Natural killer cell (primary cell): ENCODE measurements at regions not wholly inside any gene's neighbourhood (a gene's known extent, or its start where the extent isn't known, plus 50 kb on each side); places are given as distances from the start of the nearest gene placed in this dataset.

Source experiments
- ATAC-seq, 3 donors: fragments of 150-1000 bp in 2 of 3; fragments of 200-7000 bp in 1 of 3; cut with Tn5 transposase; 1 replicate in 1 of 3; 2 replicates in 2 of 3; pipeline ENCODE4 v1.10.0; 2021; ENCODE audit warnings: mild to moderate bottlenecking in 2 of 3, moderate library complexity in 2 of 3
- DNase-seq, 2 donors: peaks; one replicate each; pipeline versions ENCODE4 v3.0.0 to v3.0.0-alpha.2; 2013 to 2021; ENCODE audit warnings: mixed read lengths in 1 of 2
- H3K27ac ChIP-seq: one replicate; pipeline ENCODE4 v1.5.1; 2013; ENCODE audit warnings: mild to moderate bottlenecking, low read length
- H3K27me3 ChIP-seq: one replicate; pipeline ENCODE4 v1.6.1; 2013; ENCODE audit warnings: low read length; ENCODE audit not compliant: control insufficient read depth, insufficient read depth
- H3K36me3 ChIP-seq: one replicate; pipeline ENCODE4 v1.6.1; 2013; ENCODE audit warnings: low read length; ENCODE audit not compliant: control insufficient read depth, insufficient read depth
- H3K4me1 ChIP-seq: one replicate; pipeline ENCODE4 v1.6.1; 2013; ENCODE audit warnings: low read length; ENCODE audit not compliant: control insufficient read depth, insufficient read depth
- H3K4me3 ChIP-seq: one replicate; pipeline ENCODE4 v1.5.1; 2013; ENCODE audit warnings: low read length
- H3K9me3 ChIP-seq: one replicate; pipeline ENCODE4 v1.6.1; 2013; ENCODE audit warnings: low read length; ENCODE audit not compliant: control insufficient read depth, insufficient read depth
- H3K27ac Mint-ChIP-seq, 2 donors: one replicate each; pipeline ENCODE4 v1.8.0; 2022; ENCODE audit warnings: mild to moderate bottlenecking in 2 of 2, mixed read lengths in 2 of 2, moderate library complexity in 1 of 2
- H3K27me3 Mint-ChIP-seq, 2 donors: one replicate each; pipeline ENCODE4 v1.8.0; 2022; ENCODE audit warnings: low read depth in 2 of 2, mixed read lengths in 2 of 2
- H3K36me3 Mint-ChIP-seq: one replicate; pipeline ENCODE4 v1.8.0; 2022; ENCODE audit warnings: mixed read lengths
- H3K4me1 Mint-ChIP-seq, 2 donors: one replicate each; pipeline ENCODE4 v1.8.0; 2022; ENCODE audit warnings: mixed read lengths in 2 of 2
- H3K4me3 Mint-ChIP-seq: one replicate; pipeline ENCODE4 v1.8.0; 2022; ENCODE audit warnings: mild to moderate bottlenecking, moderate library complexity, mixed read lengths
- H3K9me3 Mint-ChIP-seq, 2 donors: one replicate each; pipeline ENCODE4 v1.8.0; 2022; ENCODE audit warnings: mixed read lengths in 2 of 2
- CTCF ChIP-seq: fragments of 200-600 bp; IDR thresholded peaks from one replicate; pipeline ENCODE4 v1.8.0; 2022; ENCODE audit warnings: antibody characterized with exemption
- WGBS: methylation state at CpG from one replicate; pipeline ENCODE4 v1.1.7; 2013; ENCODE audit warnings: missing lambda C conversion rate; ENCODE audit not compliant: insufficient coverage; 5-methylcytosine and 5-hydroxymethylcytosine counted together
- intact Hi-C: fragments of 100-400 bp; cut with micrococcal nuclease; formaldehyde crosslinking; loops from one replicate; pipeline ENCODE4 v1.14.2; 2022

GRCh38 chr3:107024551-107025026 lies 352.6 kb upstream of the CCDC54 start:
- DNase-seq = no peak
- H3K4me1 Mint-ChIP-seq = no peaks in the 10 kb centered on the region
- Histone ChIP-seq H3K27me3 (no peaks in the 10 kb centered on the region), H3K36me3 (no peaks in the 10 kb centered on the region), H3K27ac (no peak overlapping the region), H3K9me3 (no peaks in the 10 kb centered on the region), H3K4me1 (no peaks in the 10 kb centered on the region), H3K4me3 (no peak overlapping the region)
- no peak overlapping the region for H3K4me3 Mint-ChIP-seq
- TF ChIP-seq CTCF = no peak
- H3K9me3 Mint-ChIP-seq = peaks cover 2 to 3% of the 10 kb centered on the region in 2 donors
- H3K27ac Mint-ChIP-seq = no peak overlapping the region
- no peak for ATAC-seq
- no peaks in the 10 kb centered on the region for H3K27me3 Mint-ChIP-seq
- intact Hi-C loops = no loop called here
- H3K36me3 Mint-ChIP-seq = no peaks in the 10 kb centered on the region
- 91% methylated on average over 2 of the region's 2 CpGs for WGBS

GRCh38 chr3:107025961-107026360 lies 351.3 kb upstream of the CCDC54 start:
- no peaks in the 10 kb centered on the region for H3K4me1 Mint-ChIP-seq
- no peak overlapping the region for H3K27ac ChIP-seq
- TF ChIP-seq CTCF = no peak

GRCh38 chr3:107028086-107028485 lies 349.2 kb upstream of the CCDC54 start:
- intact Hi-C loops = no loop called here
- WGBS = no CpG with 5 or more reads among the region's 1 CpG
- H3K4me1 ChIP-seq = no peaks in the 10 kb centered on the region
- H3K9me3 Mint-ChIP-seq = peaks cover 5 to 12% of the 10 kb centered on the region in 2 donors
- H3K27ac ChIP-seq = no peak overlapping the region
- ATAC-seq (no peak), DNase-seq (no peak)
- H3K27ac Mint-ChIP-seq = no peak overlapping the region
- H3K36me3 Mint-ChIP-seq = no peaks in the 10 kb centered on the region
- no peaks in the 10 kb centered on the region for H3K36me3 ChIP-seq
- H3K27me3 Mint-ChIP-seq = no peaks in the 10 kb centered on the region
- TF ChIP-seq CTCF = no peak
- H3K9me3 ChIP-seq = no peaks in the 10 kb centered on the region
- no peak overlapping the region for H3K4me3 ChIP-seq
- H3K27me3 ChIP-seq = no peaks in the 10 kb centered on the region
- no peaks in the 10 kb centered on the region for H3K4me1 Mint-ChIP-seq
- H3K4me3 Mint-ChIP-seq = no peak overlapping the region

More at GRCh38 chr3:107025961-107026360, 351.3 kb upstream of the CCDC54 start:
- peaks cover 2 to 6% of the 10 kb centered on the region in 2 donors for H3K9me3 Mint-ChIP-seq
- H3K4me1 ChIP-seq = no peaks in the 10 kb centered on the region
- ATAC-seq (no peak), DNase-seq (no peak)
- no peak overlapping the region for H3K4me3 ChIP-seq
- no peak overlapping the region for H3K4me3 Mint-ChIP-seq
- 68% methylated on average over 3 of the region's 3 CpGs for WGBS
- H3K27me3 ChIP-seq = no peaks in the 10 kb centered on the region
- no peaks in the 10 kb centered on the region for H3K9me3 ChIP-seq
- intact Hi-C loops = no loop called here
- H3K36me3 Mint-ChIP-seq = no peaks in the 10 kb centered on the region
- H3K36me3 ChIP-seq = no peaks in the 10 kb centered on the region
- no peaks in the 10 kb centered on the region for H3K27me3 Mint-ChIP-seq
- no peak overlapping the region for H3K27ac Mint-ChIP-seq

GRCh38 chr3:107028626-107029025 lies 348.6 kb upstream of the CCDC54 start:
- H3K27ac ChIP-seq = no peak overlapping the region
- H3K27ac Mint-ChIP-seq = no peak overlapping the region
- H3K4me1 Mint-ChIP-seq = no peaks in the 10 kb centered on the region
- ATAC-seq (no peak), DNase-seq (no peak)
- H3K4me3 ChIP-seq = no peak overlapping the region
- H3K27me3 ChIP-seq = no peaks in the 10 kb centered on the region
- H3K27me3 Mint-ChIP-seq = no peaks in the 10 kb centered on the region
- peaks cover 5 to 12% of the 10 kb centered on the region in 2 donors for H3K9me3 Mint-ChIP-seq
- 80% methylated on average over 1 of the region's 1 CpG for WGBS
- intact Hi-C loops = no loop called here
- no peaks in the 10 kb centered on the region for H3K4me1 ChIP-seq
- no peaks in the 10 kb centered on the region for H3K36me3 ChIP-seq
- no peaks in the 10 kb centered on the region for H3K36me3 Mint-ChIP-seq
- no peak for TF ChIP-seq CTCF
- no peaks in the 10 kb centered on the region for H3K9me3 ChIP-seq
- H3K4me3 Mint-ChIP-seq = no peak overlapping the region
